ENCODE measurements at regions not wholly inside any gene's neighbourhood (a gene's known extent, or its start where the extent isn't known, plus 50 kb on each side); places are given as distances from the start of the nearest gene placed in this dataset.

GRCh38 chr13:67519356-67519755, 289.2 kb upstream of the PCDH9 start:
- TF ChIP-seq CTCF (IDR thresholded peaks at IDR 0.05 in 2 of 3, conservative IDR thresholded peaks at IDR 0.05 in 1 of 3; ENCODE audit: control insufficient read depth in 2 of 3, extremely low read depth in 1 of 3, insufficient read depth in 1 of 3, low read depth in 3 of 3, low read length in 3 of 3) (no peak), CHD1 (IDR thresholded peaks at IDR 0.05; ENCODE audit: low read depth, low read length) (no peak), RAD21 (IDR thresholded peaks at IDR 0.05; ENCODE audit: insufficient read depth, low read depth, low read length) (no peak), EZH2 (IDR thresholded peaks at IDR 0.05; ENCODE audit: borderline replicate concordance, control insufficient read depth, low read depth, low read length) (no peak), PBX3 (IDR thresholded peaks at IDR 0.05; ENCODE audit: insufficient replicate concordance, low read depth, low read length) (no peak), BCL3 (IDR thresholded peaks at IDR 0.05; ENCODE audit: borderline replicate concordance, insufficient read depth, low read depth, low read length, poor library complexity, severe bottlenecking) (no peak), FOXM1 (IDR thresholded peaks at IDR 0.05; ENCODE audit: low read depth, low read length) (no peak)
